PC-3 (cell line): ENCODE measurements at regions not wholly inside any gene's neighbourhood (a gene's known extent, or its start where the extent isn't known, plus 50 kb on each side); places are given as distances from the start of the nearest gene placed in this dataset.

Source experiments
- ATAC-seq: fragments of 200-7000 bp; cut with Tn5 transposase; 2 replicates; pipeline ENCODE4 v1.9.1; 2020; ENCODE audit warnings: mild to moderate bottlenecking, moderate library complexity
- BruUV-seq: library from RNA; stranded (reverse); fragments of 400-500 nt; replicated peaks from 2 replicates; lab custom pipeline; 2021; lab: Mats Ljungman, UMichigan
- CTCF ChIA-PET: fragments of 300-600 bp; sonication (Branson Sonifier 250); formaldehyde crosslinking; loops from one replicate; lab custom pipeline; 2022; ENCODE audit warnings: antibody characterized with exemption; lab: Charles Lee
- POLR2A ChIA-PET: fragments of 300-600 bp; sonication (Branson Sonifier 250); formaldehyde crosslinking; loops from one replicate; lab custom pipeline; 2022; ENCODE audit warnings: antibody characterized with exemption; ENCODE audit not compliant: unreplicated experiment; lab: Charles Lee
- DNase-seq: peaks from one replicate; pipeline ENCODE4 v3.0.0-alpha.2; 2015
- H2AFZ ChIP-seq: fragments of 300-600 bp; sonication (generic); 2 replicates; pipeline ENCODE4 v1.6.0; 2016; ENCODE audit warnings: antibody characterized with exemption, low read length
- H3F3A ChIP-seq: fragments of 300-600 bp; sonication (generic); one replicate; pipeline ENCODE4 v1.6.0; 2017; ENCODE audit warnings: antibody characterized with exemption, low read length, control low read depth, mild to moderate bottlenecking; ENCODE audit not compliant: unreplicated experiment
- H3K27ac ChIP-seq: fragments of 300-600 bp; sonication (generic); 2 replicates; pipeline ENCODE4 v1.5.1; 2016; ENCODE audit warnings: mild to moderate bottlenecking, low read length
- H3K27me3 ChIP-seq: fragments of 300-600 bp; sonication (generic); 2 replicates; pipeline ENCODE4 v1.6.1; 2016; ENCODE audit warnings: low read length, mixed read lengths
- H3K36me3 ChIP-seq: fragments of 300-600 bp; sonication (generic); 2 replicates; pipeline ENCODE4 v1.6.1; 2016; ENCODE audit warnings: low read depth, mixed run types, low read length, mixed read lengths
- H3K4me1 ChIP-seq: fragments of 300-600 bp; sonication (generic); 2 replicates; pipeline ENCODE4 v1.5.1; 2016; ENCODE audit warnings: low read length; ENCODE audit not compliant: insufficient read depth
- H3K4me2 ChIP-seq: fragments of 300-600 bp; sonication (generic); 2 replicates; pipeline ENCODE4 v1.6.0; 2016; ENCODE audit warnings: low read length
- H3K4me3 ChIP-seq: fragments of 300-600 bp; sonication (generic); 2 replicates; pipeline ENCODE4 v1.5.1; 2016; ENCODE audit warnings: mild to moderate bottlenecking, low read length, mixed read lengths
- H3K79me2 ChIP-seq: fragments of 300-600 bp; sonication (generic); 2 replicates; pipeline ENCODE4 v1.6.1; 2017; ENCODE audit warnings: low read length, mixed read lengths
- H3K9ac ChIP-seq: fragments of 300-600 bp; sonication (generic); 2 replicates; pipeline ENCODE4 v1.6.0; 2016; ENCODE audit warnings: mild to moderate bottlenecking, low read length
- H3K9me2 ChIP-seq: fragments of 300-600 bp; sonication (generic); replicated peaks from 2 replicates; pipeline ENCODE4 v1.6.1; 2016; ENCODE audit warnings: mixed run types, low read length, mixed read lengths
- H3K9me3 ChIP-seq: fragments of 300-600 bp; sonication (generic); 2 replicates; pipeline ENCODE4 v1.6.1; 2016; ENCODE audit warnings: low read length, mixed read lengths
- H4K20me1 ChIP-seq: fragments of 300-600 bp; sonication (generic); 2 replicates; pipeline ENCODE4 v1.6.1; 2016; ENCODE audit warnings: low read length, mixed read lengths
- EZH2 ChIP-seq: fragments of 300-600 bp; sonication (generic); IDR thresholded peaks from one replicate; pipeline ENCODE4 v1.6.1; 2017; ENCODE audit warnings: antibody characterized with exemption, mild to moderate bottlenecking, low read length; ENCODE audit not compliant: unreplicated experiment
- EZH2phosphoT487 ChIP-seq: fragments of 300-600 bp; sonication (generic); IDR thresholded peaks from 2 replicates; pipeline ENCODE4 v1.6.1; 2018; ENCODE audit warnings: mild to moderate bottlenecking, antibody characterized with exemption, low read length, borderline replicate concordance
- intact Hi-C: fragments of 100-400 bp; cut with micrococcal nuclease; formaldehyde crosslinking; loops from 2 replicates; pipeline ENCODE4 v1.9.0; 2023
- TF ChIP-seq, protein P1 (sequence below): fragments of 300-600 bp; sonication (generic); conservative IDR thresholded peaks from 2 replicates; pipeline ENCODE4 v1.5.1; 2017; ENCODE audit warnings: antibody characterized with exemption, low read depth, mild to moderate bottlenecking, low read length

DNA sequence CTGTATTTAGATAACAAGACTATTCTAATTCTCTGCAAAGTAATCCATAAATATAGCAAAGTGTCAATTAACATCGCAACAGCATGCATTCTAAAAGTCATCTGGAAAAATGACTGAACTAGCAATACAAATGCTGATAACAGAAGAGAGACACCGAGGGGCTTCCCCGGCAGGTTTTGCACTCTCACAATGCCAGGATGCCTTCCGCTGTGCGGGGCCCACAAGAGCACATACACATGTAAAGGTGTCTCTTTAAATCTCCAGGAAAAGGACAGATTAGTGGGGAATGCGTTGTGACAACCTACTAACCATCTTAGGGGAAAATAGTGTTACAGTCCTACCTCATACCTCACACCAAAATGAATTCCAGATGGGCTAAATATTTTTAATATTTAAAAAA, 86.9 kb downstream of the CXCL12 start:
- H4K20me1 ChIP-seq: no peaks in the 10 kb centered on the region
- POLR2A ChIA-PET: no interaction called here
- no peaks in the 10 kb centered on the region for H3F3A ChIP-seq
- DNase-seq (no peak), ATAC-seq (no peak)
- no peaks in the 10 kb centered on the region for H3K79me2 ChIP-seq
- no peaks in the 10 kb centered on the region for H3K9me2 ChIP-seq
- no peak overlapping the region for H3K9ac ChIP-seq
- CTCF ChIA-PET: no interaction called here
- TF ChIP-seq EZH2phosphoT487: no peak
- no peak for TF ChIP-seq EZH2
- TF ChIP-seq, protein P1, sequence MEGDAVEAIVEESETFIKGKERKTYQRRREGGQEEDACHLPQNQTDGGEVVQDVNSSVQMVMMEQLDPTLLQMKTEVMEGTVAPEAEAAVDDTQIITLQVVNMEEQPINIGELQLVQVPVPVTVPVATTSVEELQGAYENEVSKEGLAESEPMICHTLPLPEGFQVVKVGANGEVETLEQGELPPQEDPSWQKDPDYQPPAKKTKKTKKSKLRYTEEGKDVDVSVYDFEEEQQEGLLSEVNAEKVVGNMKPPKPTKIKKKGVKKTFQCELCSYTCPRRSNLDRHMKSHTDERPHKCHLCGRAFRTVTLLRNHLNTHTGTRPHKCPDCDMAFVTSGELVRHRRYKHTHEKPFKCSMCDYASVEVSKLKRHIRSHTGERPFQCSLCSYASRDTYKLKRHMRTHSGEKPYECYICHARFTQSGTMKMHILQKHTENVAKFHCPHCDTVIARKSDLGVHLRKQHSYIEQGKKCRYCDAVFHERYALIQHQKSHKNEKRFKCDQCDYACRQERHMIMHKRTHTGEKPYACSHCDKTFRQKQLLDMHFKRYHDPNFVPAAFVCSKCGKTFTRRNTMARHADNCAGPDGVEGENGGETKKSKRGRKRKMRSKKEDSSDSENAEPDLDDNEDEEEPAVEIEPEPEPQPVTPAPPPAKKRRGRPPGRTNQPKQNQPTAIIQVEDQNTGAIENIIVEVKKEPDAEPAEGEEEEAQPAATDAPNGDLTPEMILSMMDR: no peak
- H3K4me1 ChIP-seq: peaks cover 11% of the 10 kb centered on the region
- H3K4me3 ChIP-seq: no peak overlapping the region
- H3K9me3 ChIP-seq: no peaks in the 10 kb centered on the region
- H3K27me3 ChIP-seq: peaks cover 6% of the 10 kb centered on the region
- no TSS peak for BruUV-seq
- H2AFZ ChIP-seq: no peak overlapping the region
- intact Hi-C loops: no loop called here
- no peaks in the 10 kb centered on the region for H3K36me3 ChIP-seq
- no peak overlapping the region for H3K4me2 ChIP-seq
- H3K27ac ChIP-seq: no peak overlapping the region

DNA sequence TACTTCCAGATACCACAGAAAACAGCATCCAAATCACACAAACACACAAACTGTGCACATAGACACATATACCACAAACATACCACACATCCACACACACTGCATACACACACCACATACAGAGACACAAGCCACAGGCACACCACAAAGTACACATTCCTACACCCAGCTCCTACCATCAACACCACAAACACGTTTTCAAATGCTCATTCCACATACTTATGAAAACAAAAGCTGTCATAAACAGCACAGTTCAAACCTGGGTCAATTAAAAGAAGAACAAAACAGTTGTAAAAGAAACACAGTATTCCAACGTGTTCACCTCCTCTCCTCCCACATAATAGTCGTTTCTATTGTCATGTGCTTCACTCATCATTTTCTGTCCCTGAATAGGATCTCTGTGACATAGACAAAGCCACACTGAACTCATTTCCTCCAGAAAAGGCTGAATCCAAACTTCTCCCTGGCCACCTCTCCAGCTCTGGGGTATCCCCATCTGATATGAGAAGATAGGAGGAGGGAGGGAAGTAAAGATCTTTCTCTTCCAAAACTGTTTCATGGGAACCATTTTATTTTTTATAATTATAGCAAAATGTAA, 89.2 kb downstream of the CXCL12 start:
- ChIA-PET CTCF (no interaction called here), POLR2A (no interaction called here)
- no peak overlapping the region for H3K4me3 ChIP-seq
- ATAC-seq (no peak), DNase-seq (no peak)
- no peaks in the 10 kb centered on the region for H3F3A ChIP-seq
- H3K9me3 ChIP-seq: no peaks in the 10 kb centered on the region
- TF ChIP-seq, protein P1: no peak
- TF ChIP-seq EZH2phosphoT487 (no peak), EZH2 (no peak)
- no peak overlapping the region for H3K4me2 ChIP-seq
- H3K9ac ChIP-seq: no peak overlapping the region
- no peaks in the 10 kb centered on the region for H3K9me2 ChIP-seq
- intact Hi-C loops: no loop called here
- peaks cover 13% of the 10 kb centered on the region for H3K27me3 ChIP-seq
- H3K79me2 ChIP-seq: no peaks in the 10 kb centered on the region
- H3K4me1 ChIP-seq: peaks cover 4% of the 10 kb centered on the region
- H3K36me3 ChIP-seq: no peaks in the 10 kb centered on the region
- H2AFZ ChIP-seq: no peak overlapping the region
- H4K20me1 ChIP-seq: no peaks in the 10 kb centered on the region
- H3K27ac ChIP-seq: no peak overlapping the region
- BruUV-seq: no TSS peak

DNA sequence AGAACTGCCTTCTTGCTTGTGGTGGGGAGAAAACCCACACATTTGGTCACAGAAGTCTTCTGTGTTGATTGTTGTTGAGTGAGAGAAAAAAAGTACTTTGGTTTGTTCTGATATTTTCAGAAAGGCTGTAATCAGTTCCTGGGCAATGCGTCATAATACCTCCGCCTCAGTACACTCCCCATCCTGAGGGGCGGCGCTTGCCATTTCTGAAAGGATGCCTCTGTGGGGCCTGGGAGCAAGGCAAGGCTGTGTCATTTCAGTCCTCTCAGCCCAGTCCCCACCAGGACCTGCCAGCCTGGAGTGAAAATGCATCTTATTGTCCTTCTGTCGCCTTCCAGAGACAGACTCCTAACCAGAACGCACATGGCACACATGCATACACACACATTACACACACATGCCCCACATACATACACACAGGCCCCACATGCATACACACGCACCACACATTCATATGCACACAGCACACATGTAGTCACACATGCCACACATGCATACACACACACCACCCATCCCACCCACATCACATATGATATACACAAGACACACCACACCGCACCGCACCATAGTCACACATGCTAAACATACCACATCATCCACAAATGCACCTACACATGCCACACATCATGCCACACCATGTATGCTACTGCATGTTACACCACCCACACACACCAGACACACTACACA, 90.0 kb downstream of the CXCL12 start:
- H3K9me3 ChIP-seq: no peaks in the 10 kb centered on the region
- H3K4me3 ChIP-seq: no peak overlapping the region
- TF ChIP-seq EZH2phosphoT487 (no peak), EZH2 (no peak)
- TF ChIP-seq, protein P1: no peak
- H2AFZ ChIP-seq: no peak overlapping the region
- H3K9me2 ChIP-seq: no peaks in the 10 kb centered on the region
- intact Hi-C loops: no loop called here
- POLR2A ChIA-PET: no interaction called here
- H3K36me3 ChIP-seq: no peaks in the 10 kb centered on the region
- peaks cover 13% of the 10 kb centered on the region for H3K27me3 ChIP-seq
- H3K4me1 ChIP-seq: no peaks in the 10 kb centered on the region
- CTCF ChIA-PET: no interaction called here
- no peak overlapping the region for H3K4me2 ChIP-seq
- no peak overlapping the region for H3K9ac ChIP-seq
- no peaks in the 10 kb centered on the region for H3F3A ChIP-seq
- ATAC-seq: no peak
- H3K79me2 ChIP-seq: no peaks in the 10 kb centered on the region
- no peak overlapping the region for H3K27ac ChIP-seq
- no peak for DNase-seq
- H4K20me1 ChIP-seq: no peaks in the 10 kb centered on the region
- BruUV-seq: no TSS peak
